GM21786 (cell line): ENCODE measurements at regions not wholly inside any gene's neighbourhood (a gene's known extent, or its start where the extent isn't known, plus 50 kb on each side); places are given as distances from the start of the nearest gene placed in this dataset.

Experiments used
- ATAC-seq: cut with Tn5 transposase; IDR thresholded peaks from one replicate; pipeline ENCODE4 v1.9.1; 2021; ENCODE audit not compliant: unreplicated experiment

DNA sequence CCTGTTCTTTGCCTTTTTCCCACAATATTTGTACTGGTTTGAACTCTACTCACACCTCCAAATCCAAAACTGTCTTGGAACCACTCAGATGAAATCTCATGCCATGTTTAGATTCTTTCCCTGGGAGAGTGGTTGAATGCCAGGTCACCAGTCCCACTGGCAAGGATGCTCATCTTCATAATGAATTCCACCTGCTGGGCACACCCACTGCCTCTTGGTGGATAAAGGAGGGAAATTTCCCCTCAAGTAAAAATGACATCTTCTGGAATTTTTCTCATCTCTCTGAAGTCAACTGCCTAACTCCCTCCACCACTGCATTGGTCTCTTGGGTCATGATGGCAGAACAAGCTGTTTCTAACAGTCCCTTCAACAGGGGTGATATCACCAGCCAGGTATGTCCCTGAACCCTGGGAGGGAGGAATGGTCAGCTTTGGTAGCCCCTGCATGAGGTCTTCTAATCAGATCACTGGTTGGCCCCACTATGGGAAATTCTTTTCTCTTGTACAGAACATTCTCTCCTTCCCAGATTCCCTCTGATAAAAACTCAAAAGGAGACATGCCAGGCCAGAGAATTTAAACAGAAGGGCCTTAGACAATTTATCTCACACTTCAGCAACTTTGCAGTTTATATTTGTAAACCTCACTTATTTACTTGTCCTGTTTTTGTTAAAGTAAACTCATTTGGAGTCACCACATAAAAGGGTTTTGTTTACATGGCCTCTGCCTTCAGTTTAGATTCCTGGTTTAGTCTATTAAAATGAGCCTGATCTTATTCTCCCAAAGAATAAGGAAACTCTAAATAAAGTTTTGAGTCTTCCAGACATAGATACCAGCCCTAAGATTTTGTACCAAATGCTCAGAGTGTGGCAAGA, 143.4 kb downstream of the WNT5A start:
- no peak for ATAC-seq

DNA sequence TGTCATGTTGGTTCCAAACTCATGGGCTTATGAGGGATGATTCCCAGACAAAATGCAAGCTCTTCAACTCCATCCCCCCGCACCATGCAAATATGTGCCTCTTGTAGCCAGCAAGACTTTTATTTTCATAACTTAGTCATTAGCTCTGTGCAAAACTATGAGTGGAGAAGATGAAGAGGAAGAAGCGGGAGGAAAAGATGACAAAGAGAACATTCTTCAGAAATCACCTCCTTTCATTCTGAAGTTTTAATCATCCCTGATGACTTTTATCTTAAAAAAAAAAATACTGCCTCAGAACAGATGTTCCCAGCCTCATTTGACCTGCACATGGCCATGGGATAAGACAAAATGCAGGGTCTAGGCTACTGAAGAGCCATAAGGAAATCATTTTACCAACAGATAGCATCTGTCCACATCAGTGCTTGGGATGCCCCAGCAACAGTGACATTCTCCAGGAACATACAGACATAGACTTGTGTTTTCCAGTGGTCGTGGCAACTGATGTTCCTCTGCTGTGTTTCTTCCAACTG, 145.5 kb downstream of the WNT5A start:
- no peak for ATAC-seq

DNA sequence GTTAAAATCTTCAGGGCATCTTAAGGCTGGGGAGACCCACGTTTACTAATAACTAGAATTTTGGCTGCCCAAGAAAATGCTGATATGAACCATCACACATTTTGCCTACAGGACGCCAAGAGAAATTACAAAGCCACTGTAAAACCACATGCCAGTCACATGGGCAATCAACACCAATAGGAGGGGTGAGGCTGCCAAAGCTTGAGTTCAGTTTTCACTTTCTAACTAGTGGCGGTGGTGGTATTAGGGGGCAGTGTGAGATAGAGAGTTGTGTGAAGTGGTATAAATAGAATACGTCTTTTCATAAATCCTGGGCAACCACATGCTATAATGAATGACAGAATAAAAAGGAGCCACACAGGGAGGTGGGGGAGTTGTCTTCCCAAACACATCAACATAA, 147.3 kb downstream of the WNT5A start:
- no peak for ATAC-seq

DNA sequence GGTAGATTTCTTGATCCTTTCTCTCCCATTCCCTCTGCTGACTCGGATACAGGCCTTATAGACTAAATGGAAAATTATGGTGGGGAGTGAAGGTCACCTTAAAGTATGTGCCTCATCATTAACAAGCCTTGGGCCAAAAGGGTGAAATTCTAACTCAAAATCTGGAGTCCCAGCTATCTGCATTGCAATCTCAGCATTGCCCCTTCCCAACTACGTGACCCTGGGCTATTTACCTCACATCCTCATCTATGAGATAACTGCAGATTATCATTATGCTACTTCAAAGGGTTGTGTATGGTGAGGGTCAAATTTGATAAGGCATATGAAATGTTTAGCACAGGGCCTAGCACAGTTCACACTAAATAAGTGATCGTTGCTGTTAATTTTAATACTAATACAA, 147.7 kb downstream of the WNT5A start:
- ATAC-seq: no peak

DNA sequence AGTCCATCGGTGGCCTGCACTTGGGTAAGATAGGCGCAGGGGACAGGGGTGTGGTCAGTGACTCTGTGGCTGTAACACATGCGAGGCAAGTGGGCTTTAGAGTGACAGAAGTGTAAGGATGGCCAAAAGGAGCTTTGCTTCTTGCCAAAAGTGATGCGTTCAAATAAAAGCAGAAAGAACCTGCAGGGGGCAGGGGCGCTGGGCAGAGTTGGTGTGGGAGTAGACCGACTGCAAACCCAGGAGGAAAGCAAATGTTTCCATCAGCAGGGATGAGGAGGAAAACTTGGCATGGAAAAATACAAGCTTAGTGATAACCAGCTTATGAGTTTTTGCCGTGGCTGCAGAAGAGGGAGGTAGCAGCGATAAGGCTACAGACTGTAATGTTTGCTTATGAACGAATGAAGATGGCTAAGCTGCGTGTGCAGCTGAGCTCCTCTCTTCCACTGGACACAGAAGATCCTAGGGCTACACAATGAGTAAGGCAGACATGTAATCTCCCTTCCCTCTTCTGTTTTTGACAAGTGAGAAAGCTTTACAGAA, 149.4 kb downstream of the WNT5A start:
- ATAC-seq: no peak

DNA sequence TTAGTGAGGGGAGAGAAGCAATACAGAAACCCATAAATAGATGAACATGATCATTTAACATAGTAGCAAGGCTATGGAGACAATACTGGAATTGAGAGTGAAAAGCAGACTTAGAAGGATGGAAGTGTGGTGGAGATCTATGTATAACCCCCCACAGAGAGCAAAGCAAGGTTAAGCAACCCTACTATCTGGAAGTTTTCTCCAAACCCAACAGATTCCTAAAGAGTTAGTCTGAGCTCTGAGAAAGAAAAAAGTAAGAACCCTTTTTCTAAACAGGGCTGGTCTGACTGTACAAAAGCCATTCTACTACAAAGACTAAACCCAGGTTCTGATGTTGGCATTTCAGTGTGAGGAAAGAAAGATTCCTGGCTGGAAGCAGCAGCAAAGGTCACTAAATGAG, 153.2 kb downstream of the WNT5A start:
- no peak for ATAC-seq

DNA sequence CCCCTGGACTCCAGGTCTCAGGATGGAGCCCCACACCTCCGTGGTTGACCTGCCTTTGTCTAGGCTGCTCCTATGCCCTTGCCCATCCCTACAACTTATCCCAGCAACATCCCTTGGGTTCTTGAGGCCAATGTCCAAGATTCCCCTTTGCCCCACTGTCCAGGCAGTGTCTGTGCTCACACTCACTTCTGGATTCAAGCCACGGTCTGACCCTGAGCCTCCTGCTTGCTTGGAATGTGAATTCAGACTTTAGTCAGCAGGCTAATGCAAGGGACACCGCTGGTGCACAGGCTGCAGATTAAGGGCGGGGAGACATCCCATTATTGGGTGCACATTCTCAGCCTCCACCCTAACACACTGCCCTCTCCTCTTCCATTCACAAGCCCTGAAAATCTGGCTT, 154.1 kb downstream of the WNT5A start:
- no peak for ATAC-seq

DNA sequence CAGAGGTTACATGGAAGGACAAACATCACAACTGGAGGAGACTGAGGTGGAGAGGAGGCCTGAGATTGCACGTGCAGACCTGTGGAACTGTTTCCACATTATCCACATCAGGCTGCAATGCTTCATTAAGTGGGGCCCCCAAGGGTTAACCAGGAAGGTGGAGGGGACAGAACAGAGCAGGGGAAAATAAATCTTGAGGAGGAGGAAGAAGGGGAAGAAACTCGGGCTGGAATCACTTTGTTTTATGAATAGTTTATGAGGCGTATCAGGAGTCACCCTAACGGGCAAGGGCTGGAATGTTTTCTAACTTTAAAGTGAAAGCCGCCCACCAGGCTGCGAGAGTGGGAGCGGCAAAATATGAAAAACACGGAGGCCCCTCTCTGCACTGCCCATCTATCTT, 154.9 kb downstream of the WNT5A start:
- ATAC-seq: no peak

DNA sequence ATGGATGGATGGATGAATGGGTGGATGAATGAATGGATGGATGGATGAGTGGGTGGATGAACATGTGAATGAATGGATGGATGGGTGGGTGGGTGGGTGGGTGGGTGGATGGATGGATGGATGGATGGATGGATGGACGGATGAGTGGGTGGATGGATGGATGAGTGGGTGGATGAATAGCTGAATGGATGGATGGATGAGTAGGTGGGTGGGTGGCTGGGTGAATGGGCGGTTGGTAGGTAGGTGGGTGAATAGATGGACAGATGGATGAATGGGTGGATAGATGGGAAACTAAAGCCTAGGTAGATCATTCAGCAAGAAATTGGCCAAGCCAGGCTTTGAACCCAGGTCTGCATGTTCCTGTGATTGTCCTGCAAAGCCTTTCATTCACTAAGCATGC, 155.6 kb downstream of the WNT5A start:
- ATAC-seq: no peak

DNA sequence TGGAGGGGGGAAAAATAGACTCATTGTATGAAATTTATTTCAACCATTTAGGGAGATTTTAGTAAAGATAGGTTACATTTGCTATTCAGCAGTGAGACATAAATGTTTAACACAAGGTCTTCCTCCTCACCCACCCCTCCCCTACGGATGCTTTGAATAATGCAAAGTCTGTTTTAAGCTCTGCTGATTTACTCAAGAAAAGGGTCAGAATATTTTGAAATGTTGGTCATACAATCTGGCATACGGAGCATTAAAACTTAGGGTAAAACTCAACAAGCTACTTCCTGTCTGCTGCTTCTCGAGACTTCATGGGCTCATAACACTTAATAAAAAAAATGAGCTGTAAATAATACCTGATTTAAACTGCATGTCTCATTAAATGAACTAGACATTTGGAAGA, 156.3 kb downstream of the WNT5A start:
- no peak for ATAC-seq

DNA sequence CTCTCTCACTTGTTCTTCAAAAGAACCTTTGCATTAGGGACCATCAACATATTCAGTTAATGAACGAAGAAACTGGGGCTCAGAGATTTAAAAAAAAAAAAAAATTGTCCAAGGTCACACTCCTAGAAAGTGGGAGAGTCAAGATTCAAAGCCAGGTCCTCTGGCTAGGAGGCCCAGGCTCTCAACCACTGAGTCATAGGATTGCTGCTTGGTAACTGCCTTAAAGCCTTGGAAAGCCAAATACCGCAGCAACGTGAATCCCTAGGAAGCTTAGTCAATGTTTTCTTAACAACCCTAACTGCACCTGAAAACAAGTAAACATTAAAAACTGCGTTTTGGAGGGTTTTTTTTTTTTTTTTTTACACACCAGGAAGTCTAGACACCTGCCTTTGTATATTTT, 156.8 kb downstream of the WNT5A start:
- no peak for ATAC-seq

DNA sequence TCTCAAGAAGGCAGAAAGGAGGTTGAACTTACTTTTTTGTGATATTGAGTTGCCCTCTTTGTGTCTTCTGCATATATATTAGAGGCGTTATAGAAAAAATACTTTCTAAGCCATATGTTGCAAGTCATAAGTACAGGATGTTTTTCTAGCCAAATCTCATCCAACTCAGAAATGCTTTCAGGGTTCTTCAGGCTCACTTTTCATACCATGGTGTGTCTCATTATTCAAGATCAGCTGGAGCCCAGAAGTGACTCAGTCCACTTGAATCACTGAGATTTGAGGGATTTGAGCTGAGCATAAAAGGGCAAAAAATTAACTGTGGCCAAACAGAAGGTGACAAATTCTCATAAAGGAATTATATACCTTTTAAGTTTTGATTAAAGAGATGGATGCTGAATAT, 157.3 kb downstream of the WNT5A start:
- no peak for ATAC-seq

DNA sequence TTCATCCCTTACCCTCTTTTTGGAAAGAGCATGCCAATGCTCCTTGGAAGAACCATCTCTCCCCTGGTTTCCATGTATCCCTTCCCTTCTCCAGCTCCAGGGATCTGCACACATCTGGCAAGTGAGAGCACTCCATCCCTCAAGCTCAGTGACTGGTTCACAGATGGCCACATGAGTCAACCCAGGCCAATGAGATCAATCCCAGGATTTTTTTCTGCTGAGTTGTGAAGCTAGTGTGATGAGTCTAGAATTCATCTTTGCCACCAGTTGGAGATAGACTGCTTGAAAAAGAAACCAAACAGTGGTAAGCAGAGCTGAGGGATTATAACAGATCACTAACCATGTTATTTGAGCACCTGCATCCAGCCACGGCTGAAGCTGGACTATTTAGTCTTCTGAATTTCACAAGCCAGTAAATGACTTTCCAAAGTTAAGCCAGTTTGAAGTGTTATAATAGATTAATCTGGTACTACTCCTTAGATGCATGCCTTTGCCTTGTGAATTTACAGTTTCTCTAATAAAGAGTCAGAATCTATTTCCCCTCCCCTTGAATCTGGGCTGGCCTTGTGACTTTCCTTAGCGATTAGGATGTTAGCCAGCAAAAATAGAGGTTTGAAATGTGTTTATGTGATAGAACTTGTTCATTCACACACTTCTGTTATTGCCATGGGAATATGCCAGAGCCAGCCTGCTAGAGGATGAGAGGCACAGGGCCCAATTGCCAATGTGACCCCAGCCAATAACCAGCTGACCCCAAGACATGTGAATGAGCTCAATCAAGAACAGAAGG, 159.8 kb downstream of the WNT5A start:
- no peak for ATAC-seq

DNA sequence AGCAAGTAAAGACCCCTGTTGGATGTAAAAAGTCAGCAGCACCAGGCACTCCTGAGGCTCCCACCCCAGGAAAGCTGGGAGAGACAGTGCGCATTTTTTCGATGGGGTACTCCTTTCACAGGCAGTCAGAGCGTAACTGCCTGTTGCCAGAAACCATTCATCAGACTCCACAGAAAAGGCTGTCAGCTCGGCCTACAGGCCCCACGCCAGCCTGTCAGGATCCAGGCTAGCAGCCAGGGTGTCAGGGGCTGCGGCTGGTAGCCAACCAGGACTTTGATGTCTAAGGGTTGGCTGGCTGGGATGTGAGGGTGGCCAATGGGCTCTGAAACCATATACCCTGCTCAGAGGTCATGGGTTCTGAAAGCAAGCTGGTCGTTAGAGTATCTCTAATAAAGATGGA, 164.5 kb downstream of the WNT5A start:
- ATAC-seq: no peak

DNA sequence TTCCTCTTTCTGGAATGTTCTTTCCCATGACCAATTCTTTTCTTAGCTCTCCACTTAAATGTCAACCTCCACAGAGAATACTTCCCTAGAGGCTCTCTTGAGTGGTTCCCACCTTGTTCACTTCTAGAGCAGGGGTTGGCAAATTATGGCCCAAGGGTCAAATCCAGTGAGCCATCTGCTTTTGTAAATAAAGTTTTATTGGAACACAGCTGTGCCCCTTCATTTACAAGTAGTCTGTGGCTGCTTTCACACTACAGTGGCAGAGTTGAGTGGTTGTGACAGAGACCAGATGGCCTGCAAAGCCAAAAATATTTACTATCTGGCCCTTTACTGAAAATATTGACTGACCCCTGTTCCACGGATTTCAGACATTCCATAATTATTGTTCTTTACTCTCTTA, 166.2 kb downstream of the WNT5A start:
- ATAC-seq: no peak

DNA sequence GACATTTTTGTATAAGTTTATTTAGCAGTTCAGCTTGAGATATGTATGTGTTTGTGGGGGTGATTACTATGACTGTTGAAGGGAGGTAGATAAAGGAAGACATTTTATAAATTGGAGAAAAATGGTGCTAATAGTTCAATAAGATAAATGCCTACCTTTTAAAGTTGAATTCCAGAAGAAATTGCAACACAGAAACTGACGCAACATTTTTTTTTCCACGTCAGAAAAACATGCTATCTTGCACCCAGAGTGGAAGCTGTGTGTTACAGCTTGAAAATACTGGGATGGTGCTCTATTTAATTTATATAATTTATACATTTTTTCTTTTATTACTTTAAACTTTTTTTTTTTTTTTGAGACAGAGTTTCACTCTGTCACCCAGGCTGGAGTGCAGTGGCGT, 171.7 kb downstream of the WNT5A start:
- no peak for ATAC-seq

DNA sequence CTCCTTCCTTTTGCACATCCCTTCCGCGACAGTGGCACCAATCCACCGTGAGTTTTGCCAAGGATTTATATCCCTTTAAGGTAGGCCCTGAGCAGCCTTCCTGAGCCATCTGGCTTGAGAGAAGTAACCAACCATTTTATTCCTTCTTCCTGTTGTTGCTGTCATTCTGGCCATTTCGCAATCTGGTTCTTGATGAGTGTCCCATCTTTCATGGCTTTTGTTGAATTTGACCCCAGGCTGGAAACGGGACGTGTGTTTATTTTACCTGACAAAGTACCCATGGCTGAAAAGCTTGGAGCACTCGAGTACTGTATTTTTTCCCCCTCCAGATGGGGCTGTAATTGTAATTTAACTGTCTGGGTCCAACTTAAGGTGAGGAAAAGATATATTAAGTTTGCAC, 173.4 kb downstream of the WNT5A start:
- no peak for ATAC-seq

DNA sequence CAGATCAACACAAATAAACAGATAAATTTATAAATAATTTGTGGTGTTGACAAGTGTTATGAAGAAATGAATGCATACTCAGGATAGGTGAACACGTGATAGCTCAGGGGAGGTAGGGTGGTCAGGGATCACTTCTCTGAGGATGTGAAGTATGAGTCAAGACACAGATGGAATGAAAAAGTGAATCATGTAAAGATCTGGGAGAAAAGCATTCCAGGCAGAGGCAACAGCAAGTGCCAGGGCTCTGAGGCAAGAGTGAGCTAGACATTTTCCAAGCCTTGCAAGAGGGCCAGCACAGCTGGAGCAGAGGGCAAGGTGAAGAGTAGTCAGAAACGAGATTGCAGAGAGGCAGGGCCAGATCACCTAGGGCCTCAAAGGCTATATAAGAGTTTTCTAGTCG, 177.8 kb downstream of the WNT5A start:
- no peak for ATAC-seq

DNA sequence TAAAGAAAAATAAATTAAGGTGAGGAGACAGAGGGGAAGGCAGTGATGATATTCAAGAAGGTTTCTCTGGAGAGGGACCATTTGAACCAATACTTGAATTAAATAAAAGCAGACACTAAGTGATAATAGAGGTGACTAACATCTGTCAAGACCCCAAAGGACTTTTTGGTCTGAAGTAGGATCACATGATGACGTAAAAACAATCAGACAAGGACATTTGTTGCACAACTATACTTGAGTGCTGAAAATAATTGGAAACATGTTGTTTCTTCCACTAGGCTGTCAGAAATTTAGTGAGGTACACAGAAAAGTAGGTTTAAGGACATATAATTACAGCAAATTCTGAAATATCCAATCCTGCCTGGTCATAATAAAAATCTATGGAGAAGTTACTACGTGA, 179.5 kb downstream of the WNT5A start:
- no peak for ATAC-seq

DNA sequence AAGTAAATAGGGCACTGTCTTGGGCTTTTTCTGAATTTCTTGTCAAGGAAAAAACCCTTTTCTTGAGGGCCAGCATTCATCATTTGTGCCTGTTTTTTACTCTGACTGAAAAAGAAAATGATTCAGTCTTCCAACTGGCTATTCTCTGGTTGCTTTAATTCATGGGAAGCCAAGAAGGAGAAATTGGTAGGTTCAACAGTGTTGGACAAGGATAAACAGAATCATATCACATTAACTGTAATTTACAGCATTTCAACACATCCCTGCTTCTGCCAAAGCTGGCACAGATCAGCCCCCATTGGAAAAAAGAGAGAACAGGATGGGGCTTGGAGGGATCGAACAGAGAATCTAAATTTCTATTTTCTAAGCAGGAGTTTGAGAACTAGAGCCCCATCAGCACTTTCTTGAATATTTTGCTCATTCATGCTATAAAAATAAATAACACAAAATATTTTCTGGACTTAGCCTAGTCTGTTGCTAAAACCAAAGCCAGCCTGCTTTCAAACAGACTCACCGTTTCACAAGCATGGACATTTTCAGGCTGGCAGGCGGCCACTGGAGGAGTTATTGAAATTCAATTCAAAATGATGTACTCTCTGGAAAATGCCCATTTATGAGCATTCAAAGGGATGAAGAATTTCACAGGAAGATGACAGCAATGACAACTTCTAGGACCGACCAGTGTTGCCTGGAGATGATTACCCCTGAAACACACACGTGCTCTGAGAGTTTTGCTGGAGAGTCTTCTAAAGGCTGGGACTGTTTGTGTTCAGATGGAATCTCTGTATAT, 181.2 kb downstream of the WNT5A start:
- ATAC-seq: no peak

DNA sequence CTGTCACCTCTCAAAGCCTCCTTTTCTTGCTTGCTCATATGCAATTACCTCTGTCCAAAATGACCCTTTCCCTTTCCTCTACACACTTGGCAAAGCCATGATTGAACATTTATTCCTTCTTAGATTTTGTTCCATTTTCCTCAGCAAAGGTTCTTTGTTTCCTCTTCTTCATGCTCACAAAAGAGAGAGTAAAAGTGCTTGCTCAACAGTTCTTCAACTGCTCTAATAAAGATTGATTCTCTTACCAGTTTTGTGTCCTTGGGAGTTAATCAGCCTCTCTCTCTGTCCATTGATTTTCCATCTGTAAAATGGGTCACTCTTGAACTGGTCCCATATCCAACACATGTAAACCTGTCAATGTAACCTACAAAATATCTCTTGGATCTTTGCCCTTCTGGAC, 186.4 kb downstream of the WNT5A start:
- no peak for ATAC-seq
